ENCODE measurements at regions not wholly inside any gene's neighbourhood (a gene's known extent, or its start where the extent isn't known, plus 50 kb on each side); places are given as distances from the start of the nearest gene placed in this dataset.
"Not testable (repeated sequence)": the region's sequence is repeated elsewhere in the genome, so short reads cannot be mapped to it uniquely, and the experiment has no call there.

- no peak for DNase-seq (ENCODE audit: low spot score in 2 of 2)
- intact Hi-C loops (cut with DNase I): no loop called here
- H3K27ac ChIP-seq: no peak overlapping the region
- H3K4me1 ChIP-seq: peaks cover 0 to 4% of the 10 kb centered on the region in 2 donors
- no peak for TF ChIP-seq CTCF (IDR thresholded peaks at IDR 0.05)
- no peak overlapping the region for H3K4me3 ChIP-seq
- no peaks in the 10 kb centered on the region for H3K27me3 ChIP-seq
- peaks cover 51 to 62% of the 10 kb centered on the region in 2 donors for H3K36me3 ChIP-seq
- H3K9me3 ChIP-seq: no peaks in the 10 kb centered on the region
These were observed 153.0 kb downstream of the UTRN start for GRCh38 chr6:144438103-144438502.

- no peaks in the 10 kb centered on the region for H3K27me3 ChIP-seq
- H3K4me3 ChIP-seq: no peak overlapping the region
- H3K4me1 ChIP-seq: peaks cover 0 to 4% of the 10 kb centered on the region in 2 donors
- H3K36me3 ChIP-seq: peaks cover 52 to 62% of the 10 kb centered on the region in 2 donors
- no peak for DNase-seq (ENCODE audit: low spot score in 2 of 2)
- H3K9me3 ChIP-seq: no peaks in the 10 kb centered on the region
- H3K27ac ChIP-seq: no peak overlapping the region
- TF ChIP-seq CTCF (IDR thresholded peaks at IDR 0.05): no peak
- intact Hi-C loops (cut with DNase I): no loop called here
These were observed 153.9 kb downstream of the UTRN start for GRCh38 chr6:144439016-144439415.

- H3K4me3 ChIP-seq; DNase-seq (ENCODE audit: low spot score in 2 of 2); H3K4me1 ChIP-seq; H3K9me3 ChIP-seq; intact Hi-C loops (cut with DNase I); H3K27me3 ChIP-seq; H3K27ac ChIP-seq: not testable (repeated sequence)
- H3K36me3 ChIP-seq: peaks cover 66 to 67% of the 10 kb centered on the region in 2 donors
These were observed 156.7 kb downstream of the UTRN start for GRCh38 chr6:144441801-144442200.

GRCh38 chr6:144443157-144443556 is 158.0 kb downstream of the UTRN start:
- no peak for DNase-seq (ENCODE audit: low spot score in 2 of 2)

GRCh38 chr6:144447472-144447871 is 162.3 kb downstream of the UTRN start:
- Histone ChIP-seq H3K4me1 (no peaks in the 10 kb centered on the region), H3K27ac (no peak overlapping the region), H3K9me3 (no peaks in the 10 kb centered on the region), H3K36me3 (peaks cover 30 to 52% of the 10 kb centered on the region in 2 donors), H3K27me3 (no peaks in the 10 kb centered on the region), H3K4me3 (no peak overlapping the region)
- intact Hi-C loops (cut with DNase I): no loop called here
- no peak for DNase-seq (ENCODE audit: low spot score in 2 of 2)
- TF ChIP-seq CTCF (IDR thresholded peaks at IDR 0.05): no peak

More at GRCh38 chr6:144443157-144443556, 158.0 kb downstream of the UTRN start:
- peaks cover 56 to 63% of the 10 kb centered on the region in 2 donors for H3K36me3 ChIP-seq
- intact Hi-C loops (cut with DNase I): no loop called here
- H3K4me1 ChIP-seq: no peaks in the 10 kb centered on the region
- H3K4me3 ChIP-seq: no peak overlapping the region
- H3K27me3 ChIP-seq: no peaks in the 10 kb centered on the region
- H3K9me3 ChIP-seq: no peaks in the 10 kb centered on the region
- H3K27ac ChIP-seq: no peak overlapping the region
- TF ChIP-seq CTCF (IDR thresholded peaks at IDR 0.05): no peak

DNA sequence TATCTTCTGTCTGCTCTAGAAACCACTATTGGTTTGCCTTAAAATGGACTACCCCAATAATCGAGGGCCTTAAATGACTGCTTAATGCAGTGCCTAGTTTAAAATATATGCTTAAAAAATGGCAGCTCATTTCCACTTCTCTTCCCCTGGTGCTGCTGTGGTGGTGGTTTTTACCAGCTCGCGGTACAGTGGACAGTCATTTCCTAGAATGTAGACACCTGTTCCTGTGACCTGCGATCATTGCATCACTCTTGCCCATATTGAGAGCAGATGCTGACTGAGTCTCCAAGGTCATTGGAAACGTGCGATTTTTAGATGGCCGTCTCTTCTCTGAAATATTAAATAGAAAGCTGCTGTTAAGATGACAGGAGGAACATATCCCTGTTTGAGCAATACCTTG is 164.1 kb downstream of the UTRN start:
- Histone ChIP-seq H3K36me3 (peaks cover 27 to 56% of the 10 kb centered on the region in 2 donors), H3K27ac (no peak overlapping the region), H3K4me1 (no peaks in the 10 kb centered on the region), H3K9me3 (no peaks in the 10 kb centered on the region), H3K4me3 (no peak overlapping the region), H3K27me3 (no peaks in the 10 kb centered on the region)
- intact Hi-C loops (cut with DNase I): no loop called here
- DNase-seq (ENCODE audit: low spot score in 2 of 2): no peak
- TF ChIP-seq CTCF (IDR thresholded peaks at IDR 0.05): no peak

Measured in ascending aorta (tissue), 2 donors.